GM11168 (cell line): ENCODE measurements at regions not wholly inside any gene's neighbourhood (a gene's known extent, or its start where the extent isn't known, plus 50 kb on each side); places are given as distances from the start of the nearest gene placed in this dataset.

Source experiments
- in situ Hi-C: fragments of 300-500 bp; cut with MboI; formaldehyde crosslinking; loops from one replicate; pipeline ENCODE4 v1.12.0; 2022; ENCODE audit warnings: low sequenced_read_pairs; ENCODE audit not compliant: unreplicated experiment

- in situ Hi-C loops: no loop called here
These were observed 334.3 kb downstream of the DYSF start for GRCh38 chr2:71787476-71788185.

GRCh38 chr2:71787108-71787415 is 333.7 kb downstream of the DYSF start:
- in situ Hi-C loops: no loop called here

- in situ Hi-C loops: no loop called here
These were observed 333.1 kb downstream of the DYSF start for GRCh38 chr2:71786291-71787107.

- in situ Hi-C loops: no loop called here
These were observed 332.2 kb downstream of the DYSF start for GRCh38 chr2:71785516-71785981.

- in situ Hi-C loops: no loop called here
These were observed 331.6 kb downstream of the DYSF start for GRCh38 chr2:71784734-71785511.

GRCh38 chr2:71783815-71784214 is 330.5 kb downstream of the DYSF start:
- in situ Hi-C loops: no loop called here

- in situ Hi-C loops: no loop called here
These were observed 329.9 kb downstream of the DYSF start for GRCh38 chr2:71783215-71783614.

GRCh38 chr2:71782323-71782722 is 329.0 kb downstream of the DYSF start:
- in situ Hi-C loops: no loop called here

- in situ Hi-C loops: no loop called here
These were observed 328.4 kb downstream of the DYSF start for GRCh38 chr2:71781695-71782228.

GRCh38 chr2:71780162-71780561 is 326.8 kb downstream of the DYSF start:
- in situ Hi-C loops: no loop called here

GRCh38 chr2:71779774-71780105 is 326.4 kb downstream of the DYSF start:
- in situ Hi-C loops: no loop called here

- in situ Hi-C loops: no loop called here
These were observed 325.8 kb downstream of the DYSF start for GRCh38 chr2:71778936-71779773.

GRCh38 chr2:71778514-71778913 is 325.2 kb downstream of the DYSF start:
- in situ Hi-C loops: no loop called here

GRCh38 chr2:71777946-71778345 is 324.6 kb downstream of the DYSF start:
- in situ Hi-C loops: no loop called here

GRCh38 chr2:71776227-71776626 is 322.9 kb downstream of the DYSF start:
- in situ Hi-C loops: no loop called here

- in situ Hi-C loops: no loop called here
These were observed 319.9 kb downstream of the DYSF start for GRCh38 chr2:71773218-71773617.

GRCh38 chr2:71772510-71773172 is 319.3 kb downstream of the DYSF start:
- in situ Hi-C loops: no loop called here

GRCh38 chr2:71767663-71768062 is 314.3 kb downstream of the DYSF start:
- in situ Hi-C loops: no loop called here

- in situ Hi-C loops: no loop called here
These were observed 305.7 kb downstream of the DYSF start for GRCh38 chr2:71759060-71759459.
